Activated naive CD8-positive, alpha-beta T cell (primary cell): ENCODE measurements at regions not wholly inside any gene's neighbourhood (a gene's known extent, or its start where the extent isn't known, plus 50 kb on each side); places are given as distances from the start of the nearest gene placed in this dataset.

Experiments
- H3K27ac Mint-ChIP-seq: one replicate; pipeline ENCODE4 v1.8.0; 2021; ENCODE audit warnings: mixed read lengths
- H3K27me3 Mint-ChIP-seq: one replicate; pipeline ENCODE4 v1.8.0; 2021; ENCODE audit warnings: mixed read lengths
- H3K36me3 Mint-ChIP-seq: one replicate; pipeline ENCODE4 v1.8.0; 2021; ENCODE audit warnings: mixed read lengths
- H3K4me1 Mint-ChIP-seq: one replicate; pipeline ENCODE4 v1.8.0; 2021; ENCODE audit warnings: low read depth, mixed read lengths
- H3K4me3 Mint-ChIP-seq: one replicate; pipeline ENCODE4 v1.8.0; 2021; ENCODE audit warnings: mild to moderate bottlenecking, mixed read lengths
- H3K9me3 Mint-ChIP-seq: one replicate; pipeline ENCODE4 v1.8.0; 2021; ENCODE audit warnings: low read depth, mixed read lengths

DNA sequence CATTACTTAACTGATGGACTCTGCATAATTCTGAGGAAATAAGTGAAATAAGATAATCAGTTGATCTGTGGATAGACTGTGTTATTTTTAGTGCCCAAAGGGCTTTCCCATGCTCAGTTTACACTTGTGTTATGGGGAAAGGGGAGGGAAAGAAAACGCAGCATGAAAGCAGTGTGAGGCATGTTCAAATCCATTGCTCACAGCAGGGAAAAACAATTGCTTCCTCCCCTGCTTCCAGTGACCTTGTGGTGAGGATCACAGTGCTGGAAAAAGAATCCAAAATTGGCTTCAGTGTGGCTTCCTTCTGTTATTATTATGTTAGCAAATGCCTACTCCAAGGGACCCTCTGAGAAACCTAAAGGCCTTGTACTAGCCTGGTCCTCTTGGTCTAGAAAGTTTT lies 285.1 kb upstream of the CDIN1 start:
- Mint-ChIP-seq H3K4me1 (no peaks in the 10 kb centered on the region), H3K27me3 (peaks cover 2% of the 10 kb centered on the region), H3K4me3 (no peak overlapping the region), H3K27ac (no peak overlapping the region), H3K9me3 (no peaks in the 10 kb centered on the region), H3K36me3 (no peaks in the 10 kb centered on the region)

GRCh38 chr15:36301947-36302346 lies 277.5 kb upstream of the CDIN1 start:
- no peak overlapping the region for H3K27ac Mint-ChIP-seq

GRCh38 chr15:36313021-36313420 lies 266.4 kb upstream of the CDIN1 start:
- H3K4me1 Mint-ChIP-seq, result no peaks in the 10 kb centered on the region
- H3K27ac Mint-ChIP-seq, result no peak overlapping the region
- no peaks in the 10 kb centered on the region for H3K36me3 Mint-ChIP-seq
- H3K9me3 Mint-ChIP-seq, result no peaks in the 10 kb centered on the region
- no peaks in the 10 kb centered on the region for H3K27me3 Mint-ChIP-seq
- no peak overlapping the region for H3K4me3 Mint-ChIP-seq

More at GRCh38 chr15:36301947-36302346, 277.5 kb upstream of the CDIN1 start:
- Mint-ChIP-seq H3K36me3 (no peaks in the 10 kb centered on the region), H3K27me3 (no peaks in the 10 kb centered on the region), H3K4me3 (no peak overlapping the region), H3K4me1 (no peaks in the 10 kb centered on the region), H3K9me3 (no peaks in the 10 kb centered on the region)

GRCh38 chr15:36313736-36314280 lies 265.6 kb upstream of the CDIN1 start:
- Mint-ChIP-seq H3K36me3 (no peaks in the 10 kb centered on the region), H3K27me3 (no peaks in the 10 kb centered on the region), H3K27ac (no peak overlapping the region), H3K9me3 (no peaks in the 10 kb centered on the region), H3K4me3 (no peak overlapping the region), H3K4me1 (no peaks in the 10 kb centered on the region)

GRCh38 chr15:36315649-36316048 lies 263.8 kb upstream of the CDIN1 start:
- no peaks in the 10 kb centered on the region for H3K36me3 Mint-ChIP-seq
- H3K9me3 Mint-ChIP-seq, result no peaks in the 10 kb centered on the region
- no peaks in the 10 kb centered on the region for H3K27me3 Mint-ChIP-seq
- no peak overlapping the region for H3K27ac Mint-ChIP-seq
- H3K4me3 Mint-ChIP-seq, result no peak overlapping the region
- no peaks in the 10 kb centered on the region for H3K4me1 Mint-ChIP-seq

DNA sequence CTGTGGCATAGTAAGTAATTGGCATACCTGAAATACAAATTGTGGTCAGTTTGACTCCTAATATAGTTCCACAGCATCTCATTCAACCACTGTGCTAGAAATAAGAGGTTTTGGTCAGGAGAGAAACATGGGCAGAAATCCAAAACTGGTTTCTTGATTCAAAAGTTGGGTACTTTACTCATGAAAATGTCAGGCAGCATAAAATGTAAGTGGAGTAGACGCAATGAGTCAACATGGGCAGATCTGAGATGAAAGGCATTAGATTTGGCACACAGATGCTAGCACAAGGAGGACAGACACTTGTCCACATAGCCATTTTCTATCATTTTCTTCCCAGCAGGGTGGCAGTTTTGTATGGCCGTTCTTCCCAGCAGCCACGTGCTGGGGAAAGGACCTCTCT lies 255.8 kb upstream of the CDIN1 start:
- Mint-ChIP-seq H3K4me3 (no peak overlapping the region), H3K27ac (no peak overlapping the region), H3K4me1 (no peaks in the 10 kb centered on the region), H3K36me3 (no peaks in the 10 kb centered on the region), H3K27me3 (no peaks in the 10 kb centered on the region), H3K9me3 (no peaks in the 10 kb centered on the region)

DNA sequence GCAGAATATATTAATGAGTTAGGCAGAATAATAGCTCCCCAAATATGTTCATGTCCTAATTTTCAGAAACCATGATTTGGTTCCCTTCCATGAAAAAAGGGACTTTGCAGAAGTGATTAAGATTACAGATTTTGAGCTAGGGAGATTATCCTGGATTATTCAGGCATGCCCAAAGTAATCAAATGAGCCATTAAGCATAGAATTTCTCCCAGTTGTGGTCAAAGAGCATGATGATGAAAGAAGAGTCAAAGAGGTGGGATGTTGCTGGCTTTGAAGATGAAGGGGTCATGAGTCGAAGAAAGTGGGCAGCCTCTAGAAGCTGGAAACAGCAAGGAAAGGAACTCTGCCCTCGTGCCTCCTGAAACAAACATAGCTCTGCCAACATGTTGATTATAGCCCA lies 254.2 kb upstream of the CDIN1 start:
- no peaks in the 10 kb centered on the region for H3K36me3 Mint-ChIP-seq
- H3K9me3 Mint-ChIP-seq, result no peaks in the 10 kb centered on the region
- no peak overlapping the region for H3K4me3 Mint-ChIP-seq
- no peaks in the 10 kb centered on the region for H3K4me1 Mint-ChIP-seq
- H3K27ac Mint-ChIP-seq, result no peak overlapping the region
- no peaks in the 10 kb centered on the region for H3K27me3 Mint-ChIP-seq

GRCh38 chr15:36329592-36329991 lies 249.8 kb upstream of the CDIN1 start:
- H3K36me3 Mint-ChIP-seq, result no peaks in the 10 kb centered on the region
- H3K9me3 Mint-ChIP-seq, result no peaks in the 10 kb centered on the region
- no peaks in the 10 kb centered on the region for H3K4me1 Mint-ChIP-seq
- H3K4me3 Mint-ChIP-seq, result no peak overlapping the region
- H3K27ac Mint-ChIP-seq, result no peak overlapping the region
- H3K27me3 Mint-ChIP-seq, result no peaks in the 10 kb centered on the region

DNA sequence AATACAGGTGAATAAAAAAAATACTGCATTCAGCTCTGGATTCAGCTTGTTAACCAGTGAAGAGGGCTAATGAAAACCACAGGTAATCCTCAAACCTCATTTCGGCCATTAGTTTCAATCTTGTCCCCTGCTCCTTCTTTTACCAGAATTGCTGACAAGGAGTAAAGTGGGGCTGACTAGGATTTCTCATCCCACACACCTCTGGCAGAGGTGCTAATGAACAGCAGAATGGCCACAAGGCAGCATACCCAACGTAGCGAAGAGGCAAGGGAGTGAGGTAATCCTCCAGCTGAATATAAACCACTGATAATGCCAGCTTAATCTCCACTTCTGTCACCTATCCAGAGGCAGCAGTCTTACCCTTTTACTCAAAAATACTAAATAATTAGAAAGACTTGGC lies 248.8 kb upstream of the CDIN1 start:
- Mint-ChIP-seq H3K27me3 (no peaks in the 10 kb centered on the region), H3K4me3 (no peak overlapping the region), H3K9me3 (no peaks in the 10 kb centered on the region), H3K36me3 (no peaks in the 10 kb centered on the region), H3K4me1 (no peaks in the 10 kb centered on the region), H3K27ac (no peak overlapping the region)

DNA sequence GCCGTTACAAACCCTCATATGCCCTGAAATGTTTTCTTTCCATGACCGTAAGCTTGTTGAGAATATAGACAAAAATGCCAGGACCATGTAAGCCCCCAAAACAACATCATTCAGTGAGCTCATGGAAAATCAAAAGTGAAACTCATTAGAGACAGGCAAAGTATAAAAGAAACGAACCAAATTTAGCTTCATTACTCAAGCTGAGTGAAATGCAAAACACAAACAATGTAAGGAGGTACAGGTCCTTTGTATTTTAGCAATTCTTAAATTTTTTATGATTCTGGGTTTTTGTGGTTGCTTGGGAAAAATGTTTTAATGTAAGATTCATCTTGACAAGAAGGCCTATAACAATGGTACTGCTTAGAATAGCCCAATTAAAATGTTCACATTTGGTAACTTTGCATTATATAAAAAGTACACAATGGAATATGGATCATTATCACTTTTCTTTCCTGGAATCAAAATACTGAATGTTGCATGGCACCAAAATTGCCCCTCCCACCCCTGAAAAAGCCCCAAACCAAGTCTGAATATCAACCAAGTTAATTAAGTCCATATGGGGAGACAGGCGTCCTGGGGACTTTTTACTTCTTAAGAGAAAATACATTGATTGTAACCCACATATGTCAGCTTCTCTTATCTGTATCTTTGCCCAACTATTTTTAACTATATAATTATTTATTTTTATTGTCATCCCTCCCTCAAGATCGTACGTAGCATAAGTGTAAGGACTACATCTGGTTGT lies 247.7 kb upstream of the CDIN1 start:
- no peaks in the 10 kb centered on the region for H3K27me3 Mint-ChIP-seq
- no peaks in the 10 kb centered on the region for H3K36me3 Mint-ChIP-seq
- H3K4me1 Mint-ChIP-seq, result no peaks in the 10 kb centered on the region
- no peaks in the 10 kb centered on the region for H3K9me3 Mint-ChIP-seq
- H3K4me3 Mint-ChIP-seq, result no peak overlapping the region
- H3K27ac Mint-ChIP-seq, result no peak overlapping the region

GRCh38 chr15:36332301-36332700 lies 247.1 kb upstream of the CDIN1 start:
- H3K4me3 Mint-ChIP-seq, result no peak overlapping the region
- no peaks in the 10 kb centered on the region for H3K36me3 Mint-ChIP-seq
- no peak overlapping the region for H3K27ac Mint-ChIP-seq
- no peaks in the 10 kb centered on the region for H3K4me1 Mint-ChIP-seq
- H3K9me3 Mint-ChIP-seq, result no peaks in the 10 kb centered on the region
- H3K27me3 Mint-ChIP-seq, result no peaks in the 10 kb centered on the region

- Mint-ChIP-seq H3K27ac (no peak overlapping the region), H3K4me3 (no peak overlapping the region), H3K27me3 (no peaks in the 10 kb centered on the region), H3K36me3 (no peaks in the 10 kb centered on the region), H3K4me1 (no peaks in the 10 kb centered on the region), H3K9me3 (no peaks in the 10 kb centered on the region)
Measured at GRCh38 chr15:36332896-36333295, 246.5 kb upstream of the CDIN1 start.

GRCh38 chr15:36334059-36334458 lies 245.4 kb upstream of the CDIN1 start:
- Mint-ChIP-seq H3K4me3 (no peak overlapping the region), H3K9me3 (no peaks in the 10 kb centered on the region), H3K4me1 (no peaks in the 10 kb centered on the region), H3K36me3 (no peaks in the 10 kb centered on the region), H3K27me3 (no peaks in the 10 kb centered on the region), H3K27ac (no peak overlapping the region)

DNA sequence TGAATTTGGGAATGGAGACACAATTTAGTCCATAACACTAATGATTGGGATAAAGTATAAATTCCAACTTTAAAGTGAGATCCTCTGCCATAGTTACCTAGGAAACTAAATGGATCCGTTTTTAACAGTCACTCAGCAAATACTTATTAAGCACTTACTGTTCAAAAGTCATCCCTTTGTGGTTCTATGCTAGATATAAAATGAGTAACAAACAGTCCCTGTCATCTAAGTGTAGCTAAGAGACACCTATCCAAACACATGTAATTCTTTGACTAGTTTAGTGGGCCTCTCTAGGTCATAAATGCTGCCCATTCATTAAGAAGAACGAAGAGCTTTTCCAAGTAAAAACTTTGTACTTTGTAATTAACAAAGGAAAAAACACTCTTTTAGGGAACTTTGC lies 244.2 kb upstream of the CDIN1 start:
- Mint-ChIP-seq H3K4me1 (no peaks in the 10 kb centered on the region), H3K4me3 (no peak overlapping the region), H3K27me3 (no peaks in the 10 kb centered on the region), H3K36me3 (no peaks in the 10 kb centered on the region), H3K27ac (no peak overlapping the region), H3K9me3 (no peaks in the 10 kb centered on the region)

DNA sequence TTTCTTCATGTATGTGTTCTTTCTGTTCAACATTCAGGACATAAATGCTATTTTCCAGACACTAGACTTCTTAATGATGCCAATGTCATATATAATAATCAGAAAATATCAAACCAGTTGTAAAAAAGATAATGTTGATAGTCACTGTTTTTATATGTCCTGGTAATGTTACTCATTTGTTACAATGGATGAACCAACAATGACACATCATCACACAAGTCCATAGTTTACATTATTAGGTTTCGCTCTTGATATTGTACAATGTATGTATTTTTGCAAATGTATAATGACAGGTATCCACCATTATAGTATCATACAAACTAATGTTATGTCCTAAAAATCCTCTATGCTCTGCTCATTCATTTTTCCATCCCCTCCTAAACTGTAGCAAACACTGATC lies 243.8 kb upstream of the CDIN1 start:
- Mint-ChIP-seq H3K27me3 (no peaks in the 10 kb centered on the region), H3K27ac (no peak overlapping the region), H3K4me1 (no peaks in the 10 kb centered on the region), H3K36me3 (no peaks in the 10 kb centered on the region), H3K9me3 (no peaks in the 10 kb centered on the region), H3K4me3 (no peak overlapping the region)

DNA sequence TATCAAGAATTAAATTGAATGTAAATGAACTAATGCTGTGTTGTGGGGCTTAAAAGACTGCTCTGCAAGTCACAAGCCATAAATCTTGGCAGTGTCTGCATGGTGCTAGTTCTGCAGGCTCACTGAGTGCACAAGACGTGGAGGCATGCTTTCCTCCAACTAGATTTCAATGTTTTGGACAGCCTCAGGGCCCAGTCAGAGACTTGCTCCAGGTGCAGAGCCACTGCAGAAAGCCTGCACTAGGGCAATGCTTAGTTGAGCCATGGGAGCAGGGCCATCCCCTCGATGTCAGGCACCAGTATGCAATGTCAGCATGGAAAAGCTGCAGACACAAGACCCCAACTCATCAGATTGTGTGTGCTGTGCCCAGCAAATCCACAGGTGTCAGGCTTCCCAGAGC lies 234.5 kb upstream of the CDIN1 start:
- H3K9me3 Mint-ChIP-seq, result no peaks in the 10 kb centered on the region
- H3K27ac Mint-ChIP-seq, result no peak overlapping the region

More for the DNA sequence above, 234.5 kb upstream of the CDIN1 start:
- no peak overlapping the region for H3K4me3 Mint-ChIP-seq
- no peaks in the 10 kb centered on the region for H3K4me1 Mint-ChIP-seq
- H3K27me3 Mint-ChIP-seq, result no peaks in the 10 kb centered on the region
- no peaks in the 10 kb centered on the region for H3K36me3 Mint-ChIP-seq
